ENCODE measurements at regions not wholly inside any gene's neighbourhood (a gene's known extent, or its start where the extent isn't known, plus 50 kb on each side); places are given as distances from the start of the nearest gene placed in this dataset.
A peak's percentile ranks its signal among the peaks of the same experiment; 100 is the strongest.

DNA sequence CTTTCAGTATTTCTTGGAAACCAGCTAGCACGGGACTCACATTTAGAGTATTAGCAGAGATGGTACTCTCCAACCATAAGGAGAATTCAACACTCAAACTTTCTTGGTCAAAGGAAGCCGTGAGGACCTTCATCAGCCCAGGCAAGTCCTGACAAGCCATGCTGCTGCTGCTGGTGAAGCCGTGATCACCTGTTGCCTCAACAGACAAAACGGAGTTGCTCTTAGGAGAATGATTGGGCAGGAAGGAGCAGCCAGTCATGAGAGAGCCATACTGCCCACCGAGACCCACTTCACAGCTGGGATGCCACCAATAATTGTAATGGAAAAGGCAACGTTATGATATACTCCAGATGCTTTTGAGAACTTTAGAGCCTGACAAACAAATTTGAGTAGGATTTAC, 60.8 kb upstream of the PLPP4 start:
- no peak for DNase-seq (ENCODE audit: low read depth)
- no peak overlapping the region for H3K4me3 ChIP-seq (ENCODE audit: control insufficient read depth, low read depth, low read length)
- no peak for TF ChIP-seq CTCF (conservative IDR thresholded peaks at IDR 0.05; ENCODE audit: control insufficient read depth, insufficient read depth, low read depth, low read length)

DNA sequence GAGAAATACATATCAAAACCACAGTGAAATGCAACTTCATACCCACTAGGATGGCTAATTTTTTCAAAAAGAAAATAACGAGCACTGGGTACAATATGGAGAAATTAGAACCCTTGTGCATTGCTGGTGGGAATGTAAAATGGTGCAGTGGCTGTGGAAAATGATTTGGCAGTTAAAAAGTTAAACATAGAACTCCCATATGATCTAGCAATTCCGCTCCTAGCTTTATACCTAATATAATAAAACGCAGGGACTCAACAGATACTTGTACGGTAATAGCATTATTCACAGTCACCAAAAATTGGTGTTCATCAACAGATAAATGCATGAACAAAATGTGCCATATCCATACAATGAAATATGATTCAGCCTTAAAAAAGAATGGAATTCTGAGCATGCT, 58.8 kb upstream of the PLPP4 start:
- H3K4me3 ChIP-seq (ENCODE audit: control insufficient read depth, low read depth, low read length), result no peak overlapping the region
- no peak for DNase-seq (ENCODE audit: low read depth)
- no peak for TF ChIP-seq CTCF (conservative IDR thresholded peaks at IDR 0.05; ENCODE audit: control insufficient read depth, insufficient read depth, low read depth, low read length)

- DNase-seq (ENCODE audit: low read depth), result peak; percentile 16
- H3K4me3 ChIP-seq (ENCODE audit: control insufficient read depth, low read depth, low read length), result no peak overlapping the region
- no peak for TF ChIP-seq CTCF (conservative IDR thresholded peaks at IDR 0.05; ENCODE audit: control insufficient read depth, insufficient read depth, low read depth, low read length)
Observed at GRCh38 chr10:120400601-120401000, 56.4 kb upstream of the PLPP4 start.

- TF ChIP-seq CTCF (conservative IDR thresholded peaks at IDR 0.05; ENCODE audit: control insufficient read depth, insufficient read depth, low read depth, low read length), result no peak
- H3K4me3 ChIP-seq (ENCODE audit: control insufficient read depth, low read depth, low read length), result no peak overlapping the region
- no peak for DNase-seq (ENCODE audit: low read depth)
Observed at GRCh38 chr10:120402147-120402766, 54.8 kb upstream of the PLPP4 start.

GRCh38 chr10:120403109-120403508, 53.9 kb upstream of the PLPP4 start:
- no peak for DNase-seq (ENCODE audit: low read depth)
- no peak for TF ChIP-seq CTCF (conservative IDR thresholded peaks at IDR 0.05; ENCODE audit: control insufficient read depth, insufficient read depth, low read depth, low read length)
- no peak overlapping the region for H3K4me3 ChIP-seq (ENCODE audit: control insufficient read depth, low read depth, low read length)

- no peak for DNase-seq (ENCODE audit: low read depth)
- H3K4me3 ChIP-seq (ENCODE audit: control insufficient read depth, low read depth, low read length), result no peak overlapping the region
- no peak for TF ChIP-seq CTCF (conservative IDR thresholded peaks at IDR 0.05; ENCODE audit: control insufficient read depth, insufficient read depth, low read depth, low read length)
Observed at GRCh38 chr10:120406376-120406775, 50.7 kb upstream of the PLPP4 start.

All from fibroblast of mammary gland (primary cell).